ENCODE measurements at regions not wholly inside any gene's neighbourhood (a gene's known extent, or its start where the extent isn't known, plus 50 kb on each side); places are given as distances from the start of the nearest gene placed in this dataset.

GRCh38 chr5:152844713-152845112, 439.6 kb upstream of the NMUR2 start:
- TF ChIP-seq POLR2AphosphoS5 (IDR thresholded peaks at IDR 0.05; ENCODE audit: borderline replicate concordance, low read depth, low read length) (no peak), FOXP2 (optimal IDR thresholded peaks at IDR 0.05; ENCODE audit: control extremely low read depth, extremely low read length, insufficient read depth) (no peak)

Measured in SK-N-MC (cell line).